Fibroblast of lung (primary cell): ENCODE measurements at regions not wholly inside any gene's neighbourhood (a gene's known extent, or its start where the extent isn't known, plus 50 kb on each side); places are given as distances from the start of the nearest gene placed in this dataset.

Experiments
- CTCF ChIP-seq, 2 donors: IDR thresholded peaks in 1 of 2; conservative IDR thresholded peaks in 1 of 2; 1 replicate in 1 of 2; 2 replicates in 1 of 2; pipeline ENCODE4 v1.5.1; 2011 to 2012; ENCODE audit warnings: low read length in 2 of 2, control low read depth in 1 of 2, inconsistent platforms in 1 of 2, low read depth in 1 of 2, mild to moderate bottlenecking in 1 of 2
- EZH2 ChIP-seq: IDR thresholded peaks from 2 replicates; pipeline ENCODE4 v1.5.1; 2012; ENCODE audit warnings: low read length, control low read depth, mild to moderate bottlenecking; ENCODE audit errors: missing control alignments

GRCh38 chr10:130820880-130821482, 490.5 kb downstream of the TCERG1L start:
- TF ChIP-seq CTCF (conservative IDR thresholded peaks at IDR 0.05 in 1 of 2, IDR thresholded peaks at IDR 0.05 in 1 of 2; ENCODE audit: low read depth in 1 of 2, low read length in 2 of 2) (no peak), EZH2 (no peak)
